SIG-M5 treated with dmso at 0.1 percent for 504 hours (cell line): ENCODE measurements at regions not wholly inside any gene's neighbourhood (a gene's known extent, or its start where the extent isn't known, plus 50 kb on each side); places are given as distances from the start of the nearest gene placed in this dataset.
"Not testable (repeated sequence)": the region's sequence is repeated elsewhere in the genome, so short reads cannot be mapped to it uniquely, and the experiment has no call there.

Source experiments
- DNase-seq: peaks from one replicate; lab custom pipeline; 2025; ENCODE audit not compliant: unreplicated experiment; lab: John Stamatoyannopoulos, UW

DNA sequence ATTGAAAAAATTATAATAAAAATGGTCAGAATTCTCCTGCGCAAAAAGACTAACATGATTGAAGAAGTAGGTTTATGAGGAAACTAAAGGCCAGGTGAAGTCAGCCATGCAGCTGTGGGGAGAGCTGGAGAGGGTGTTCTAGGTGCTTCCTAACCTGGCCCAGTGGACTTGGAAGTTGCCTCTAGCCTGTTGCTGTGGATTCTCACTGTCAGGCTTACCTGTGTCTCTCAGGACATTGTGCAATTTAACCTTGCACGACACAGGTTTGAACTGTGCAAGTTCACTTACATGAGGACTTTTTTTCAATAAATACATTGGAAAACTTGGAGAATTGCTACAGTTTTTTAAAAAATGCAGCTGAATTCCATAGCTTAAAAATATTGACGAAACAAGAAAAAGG, 266.4 kb downstream of the CXCL12 start:
- no peak for DNase-seq

DNA sequence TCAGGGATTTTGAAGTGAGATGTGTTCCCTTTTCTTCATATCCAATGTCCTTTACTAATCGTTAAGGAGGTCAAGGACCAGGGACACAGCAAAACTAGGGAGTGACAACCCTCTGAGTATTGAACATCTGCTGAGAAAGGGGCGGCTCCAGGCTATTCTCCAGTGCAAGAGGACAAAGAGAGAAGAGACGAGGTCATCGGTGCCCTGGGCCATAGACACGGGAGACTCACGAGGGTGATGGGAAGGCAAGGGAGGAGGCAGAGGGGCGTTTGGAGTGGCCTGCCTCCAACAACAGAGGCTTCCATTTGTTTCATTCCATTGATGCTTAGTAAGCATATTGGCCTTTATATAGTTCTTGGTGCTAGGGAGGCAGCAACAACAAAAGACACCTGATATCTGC, 268.4 kb downstream of the CXCL12 start:
- DNase-seq: no peak

DNA sequence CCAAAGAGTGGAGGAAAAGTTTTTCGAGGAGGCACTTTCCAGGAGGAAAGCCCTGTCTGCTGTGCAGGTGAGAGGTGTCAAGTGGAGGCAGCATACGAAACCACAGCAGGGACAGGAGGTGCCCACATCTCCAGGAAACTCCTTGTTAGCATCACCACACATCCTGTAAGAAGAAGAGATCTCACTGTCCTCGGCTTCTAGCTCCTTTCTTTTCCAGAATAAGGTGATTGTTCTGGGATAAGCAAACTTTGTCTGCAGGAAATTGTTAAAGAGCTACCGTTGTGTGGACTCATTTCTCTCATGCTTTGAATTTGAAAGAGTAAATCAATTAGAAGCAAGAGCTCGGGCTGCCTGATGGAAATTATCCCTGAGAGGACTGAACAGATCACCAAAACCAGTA, 269.4 kb downstream of the CXCL12 start:
- DNase-seq: no peak

DNA sequence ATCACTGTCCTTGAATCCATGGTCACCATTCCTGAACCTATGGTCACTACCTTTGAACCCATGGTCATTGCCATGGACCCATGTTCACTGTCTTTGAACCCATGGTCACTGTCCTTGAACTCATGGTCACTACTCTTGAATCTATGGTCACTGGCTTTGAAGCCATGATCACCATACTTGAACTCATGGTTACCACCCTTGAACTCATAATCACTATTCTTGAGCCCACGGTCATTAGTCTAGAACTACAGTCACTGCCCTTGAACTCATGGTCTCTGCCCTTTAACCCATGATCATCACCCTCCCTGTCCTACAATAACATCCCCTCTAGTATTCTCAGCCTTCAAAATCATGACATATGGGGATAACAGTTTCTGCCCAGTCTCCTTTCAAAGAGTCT, 270.5 kb downstream of the CXCL12 start:
- DNase-seq: no peak

DNA sequence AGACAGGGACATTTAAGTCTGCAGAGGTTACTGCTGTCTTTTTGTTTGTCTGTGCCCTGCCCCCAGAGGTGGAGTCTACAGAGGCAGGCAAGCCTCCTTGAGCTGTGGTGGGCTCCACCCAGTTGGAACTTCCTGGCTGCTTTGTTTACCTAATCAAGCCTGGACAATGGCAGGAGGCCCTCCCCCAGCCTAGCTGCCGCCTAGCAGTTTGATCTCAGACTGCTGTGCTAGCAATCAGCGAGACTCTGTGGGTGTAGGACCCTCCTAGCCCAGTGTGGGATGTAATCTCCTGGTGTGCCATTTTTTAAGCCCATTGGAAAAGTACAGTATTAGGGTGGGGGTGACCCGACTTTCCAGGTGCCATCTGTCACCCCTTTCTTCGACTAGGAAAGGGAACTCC, 272.6 kb downstream of the CXCL12 start:
- not testable (repeated sequence) for DNase-seq

DNA sequence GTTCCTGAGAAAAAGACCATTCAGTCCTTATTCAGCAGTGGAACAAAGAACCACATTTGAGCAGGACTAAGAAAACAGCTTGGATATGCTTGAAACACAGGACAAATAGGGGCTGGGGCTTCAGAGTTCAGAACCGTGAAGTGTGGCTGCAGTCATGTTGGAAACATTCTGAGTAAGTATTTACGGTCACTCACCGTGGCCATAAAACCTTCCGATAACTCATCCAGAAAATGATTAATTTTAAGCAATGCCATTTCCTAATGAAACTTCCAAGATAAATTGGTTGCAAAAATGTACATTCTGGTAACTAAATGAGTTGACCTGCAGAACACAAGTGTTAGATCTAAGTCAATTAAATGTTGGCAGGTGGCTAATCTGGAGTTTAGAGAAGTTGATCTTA, 279.2 kb downstream of the CXCL12 start:
- no peak for DNase-seq

DNA sequence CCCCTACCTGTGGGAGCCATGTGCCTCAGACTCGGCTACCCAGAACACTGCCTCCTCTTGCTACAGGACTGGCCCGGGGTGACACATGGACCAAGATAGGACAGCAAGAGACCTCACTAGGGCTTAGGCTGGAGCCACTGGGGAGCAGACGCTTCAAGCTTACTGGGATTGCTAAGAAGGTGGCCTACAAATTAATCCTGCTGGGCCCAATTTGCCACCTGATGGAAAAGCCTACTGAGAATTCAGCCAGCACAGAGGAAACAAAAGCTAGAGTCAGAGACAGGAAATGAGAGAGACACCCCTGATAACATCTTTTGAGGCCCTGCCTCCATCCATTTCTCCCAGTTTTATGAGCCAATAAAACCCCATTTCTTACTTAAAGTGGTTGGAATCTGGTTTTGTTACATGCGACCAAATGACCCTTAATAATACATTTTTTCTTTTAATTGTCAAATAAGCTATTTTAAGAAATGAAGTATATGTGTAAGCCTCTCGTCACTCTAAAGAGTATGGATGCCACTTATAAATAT, 282.1 kb downstream of the CXCL12 start:
- no peak for DNase-seq

DNA sequence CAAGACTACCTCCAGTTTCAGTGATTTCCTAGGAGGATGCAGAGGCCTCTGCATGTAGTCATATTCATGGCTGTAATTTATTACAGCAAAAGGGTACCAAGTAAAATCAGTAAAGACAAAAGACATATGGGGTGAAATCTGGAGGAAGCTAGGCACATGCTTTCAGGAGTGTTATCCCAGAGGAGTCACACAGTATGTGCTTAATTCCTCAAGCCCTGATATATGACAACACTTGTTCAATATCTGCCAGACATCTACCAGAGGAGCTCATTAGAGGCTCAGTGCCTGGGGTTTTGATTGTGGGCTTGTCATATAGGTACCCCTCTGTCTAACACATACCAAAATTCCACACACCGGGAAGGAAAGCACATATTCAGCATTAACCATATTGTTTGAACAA, 283.8 kb downstream of the CXCL12 start:
- no peak for DNase-seq

DNA sequence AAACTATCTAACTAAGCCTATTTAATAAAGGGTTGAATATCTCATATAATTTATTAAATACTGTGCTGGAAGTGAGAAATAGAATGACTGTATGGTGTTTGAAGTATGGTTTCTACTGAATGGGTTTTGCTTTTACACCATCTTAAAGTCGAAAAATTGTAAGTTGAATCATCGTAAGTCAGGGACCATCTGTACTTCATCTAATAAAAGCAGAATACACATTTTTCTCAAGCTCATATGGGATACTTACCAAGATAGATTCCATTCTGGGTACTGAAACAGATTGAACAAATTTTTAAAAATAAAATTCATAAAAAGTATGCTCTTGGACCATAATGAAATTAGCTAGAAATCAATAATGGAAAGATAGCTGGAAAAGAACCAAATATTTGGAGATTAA, 285.4 kb downstream of the CXCL12 start:
- no peak for DNase-seq

DNA sequence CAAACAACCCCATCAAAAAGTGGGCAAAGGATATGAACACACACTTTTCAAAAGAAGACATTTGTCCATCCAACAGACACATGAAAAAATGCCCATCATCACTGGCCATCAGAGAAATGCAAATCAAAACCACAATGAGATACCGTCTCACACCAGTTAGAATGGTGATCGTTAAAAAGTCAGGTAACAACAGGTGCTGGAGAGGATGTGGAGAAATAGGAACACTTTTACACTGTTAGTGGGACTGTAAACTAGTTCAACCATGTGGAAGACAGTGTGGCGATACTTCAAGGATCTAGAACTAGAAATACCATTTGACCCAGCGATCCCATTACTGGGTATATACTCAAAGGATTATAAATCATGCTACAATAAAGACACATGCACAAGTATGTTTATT, 288.7 kb downstream of the CXCL12 start:
- DNase-seq: not testable (repeated sequence)

DNA sequence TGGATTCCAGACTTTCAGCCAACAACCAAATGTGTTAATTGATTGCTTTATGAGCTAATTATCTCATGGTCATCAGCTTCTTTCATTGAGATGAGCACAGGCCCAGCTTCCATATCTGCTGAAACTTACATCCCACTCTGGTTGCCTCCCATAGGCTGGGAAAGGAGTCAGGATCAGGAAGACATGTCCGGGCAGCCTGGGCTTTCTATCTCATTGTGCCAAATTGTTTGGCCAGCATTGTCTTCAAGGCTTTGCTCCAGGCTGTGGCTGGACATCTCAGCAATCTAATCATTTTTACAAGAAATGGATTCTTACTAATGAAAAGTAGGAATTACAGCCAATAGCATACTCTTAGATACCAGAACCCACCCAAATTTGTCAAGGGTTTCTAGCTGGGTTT, 295.2 kb downstream of the CXCL12 start:
- DNase-seq: no peak

DNA sequence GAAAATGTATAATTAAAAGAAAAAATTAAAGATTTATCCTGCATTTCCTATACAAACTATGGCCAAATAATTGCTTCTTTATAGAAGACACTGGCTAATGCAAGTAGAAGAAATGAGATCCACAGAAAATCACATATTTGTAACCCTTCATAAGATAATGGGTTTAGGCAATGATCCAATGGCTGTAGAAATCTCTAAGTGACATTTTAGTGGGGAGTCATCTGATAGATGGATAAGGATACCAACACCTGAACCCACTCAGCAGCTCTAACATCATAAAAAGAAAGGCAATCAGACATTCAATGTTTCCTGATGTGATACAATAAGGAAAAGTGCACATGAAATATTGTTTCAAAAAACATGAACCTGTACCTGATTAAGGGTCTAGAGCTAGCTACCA, 297.5 kb downstream of the CXCL12 start:
- DNase-seq: no peak

DNA sequence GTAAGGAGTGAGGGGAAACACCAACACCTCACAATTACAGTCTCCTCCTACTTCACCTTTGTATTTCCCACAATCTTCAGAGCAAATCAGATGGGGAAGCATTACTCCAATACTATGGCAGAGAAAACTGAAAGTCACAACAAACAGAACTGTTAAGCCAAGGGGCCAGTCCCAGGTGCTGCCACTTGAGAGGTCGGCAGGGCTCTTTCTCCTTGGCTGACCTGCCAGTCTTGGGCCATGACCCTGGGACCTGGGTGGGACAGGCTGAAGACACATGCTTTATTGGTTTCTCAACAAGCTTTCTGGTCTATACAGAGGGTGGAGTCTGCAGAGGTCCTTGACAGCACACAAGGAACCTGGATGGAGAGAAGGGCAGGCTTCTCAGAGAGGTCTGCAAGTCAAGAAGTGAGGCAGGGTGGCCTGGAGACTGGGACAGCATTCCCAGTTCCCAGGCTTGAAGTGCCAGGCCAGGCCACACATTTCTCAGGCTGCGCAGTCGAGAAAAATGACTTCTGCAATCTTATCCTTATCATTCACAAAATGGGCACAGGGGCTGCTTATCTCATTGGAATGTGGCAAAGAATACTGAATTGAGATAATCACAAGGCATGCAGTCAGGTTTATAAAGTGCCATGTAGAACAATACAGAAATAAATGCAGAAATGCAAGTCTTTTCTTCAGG, 301.0 kb downstream of the CXCL12 start:
- no peak for DNase-seq

DNA sequence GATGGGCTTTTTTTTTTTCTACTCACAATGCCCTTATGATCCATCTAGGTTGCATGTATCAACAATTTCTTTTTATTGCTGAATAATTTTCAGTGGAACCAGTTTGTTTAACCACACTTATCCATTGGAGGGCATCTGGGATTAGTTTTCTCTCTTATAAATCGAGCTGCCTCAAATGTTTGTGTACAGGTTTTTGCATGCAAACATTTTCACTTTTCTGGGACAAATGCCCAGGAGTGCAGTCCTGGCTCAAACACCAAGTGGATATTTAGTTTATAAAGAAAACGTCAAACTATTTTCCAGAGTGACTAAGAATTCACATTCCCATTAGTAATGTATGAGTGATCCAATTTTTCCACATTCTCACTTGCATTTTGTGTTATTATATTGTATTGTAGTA, 313.4 kb downstream of the CXCL12 start:
- no peak for DNase-seq

DNA sequence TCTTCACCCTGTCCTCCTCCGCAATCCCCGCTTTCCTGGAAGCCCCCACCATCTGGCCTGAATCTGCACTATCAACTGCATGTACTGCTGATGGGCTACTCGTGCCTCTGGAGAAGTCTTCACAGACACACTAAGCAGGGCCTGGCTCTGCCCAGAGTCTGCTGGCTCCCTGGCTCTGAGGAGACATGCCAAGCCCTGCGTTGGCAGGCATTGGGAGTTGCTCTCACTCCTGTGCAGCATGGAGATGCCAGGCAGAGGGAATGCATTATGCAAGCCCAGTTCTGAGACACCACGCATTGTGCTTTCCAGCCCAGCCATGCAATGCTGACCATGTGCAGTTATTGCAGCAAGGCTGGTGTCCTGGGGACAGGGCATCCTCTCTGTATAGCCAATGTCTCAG, 314.6 kb downstream of the CXCL12 start:
- DNase-seq: no peak

DNA sequence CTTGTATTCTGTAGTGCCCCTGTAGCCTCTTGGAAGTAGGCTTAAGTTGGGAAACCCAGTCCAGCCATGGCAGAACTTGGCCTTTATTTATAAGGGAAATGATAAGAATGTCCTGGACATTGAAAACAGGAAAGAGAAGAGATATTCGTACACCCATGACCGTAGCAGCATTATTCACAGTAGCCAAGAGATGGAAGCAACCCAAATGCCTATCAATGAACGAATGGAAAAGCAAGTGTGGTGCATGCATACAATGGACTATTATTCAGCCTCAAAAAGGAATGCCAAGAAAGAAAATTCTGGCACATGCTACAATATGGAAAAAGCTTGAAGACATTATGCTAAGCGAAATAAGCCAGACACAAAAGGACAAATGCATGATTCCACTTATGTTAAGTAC, 315.3 kb downstream of the CXCL12 start:
- DNase-seq: no peak

DNA sequence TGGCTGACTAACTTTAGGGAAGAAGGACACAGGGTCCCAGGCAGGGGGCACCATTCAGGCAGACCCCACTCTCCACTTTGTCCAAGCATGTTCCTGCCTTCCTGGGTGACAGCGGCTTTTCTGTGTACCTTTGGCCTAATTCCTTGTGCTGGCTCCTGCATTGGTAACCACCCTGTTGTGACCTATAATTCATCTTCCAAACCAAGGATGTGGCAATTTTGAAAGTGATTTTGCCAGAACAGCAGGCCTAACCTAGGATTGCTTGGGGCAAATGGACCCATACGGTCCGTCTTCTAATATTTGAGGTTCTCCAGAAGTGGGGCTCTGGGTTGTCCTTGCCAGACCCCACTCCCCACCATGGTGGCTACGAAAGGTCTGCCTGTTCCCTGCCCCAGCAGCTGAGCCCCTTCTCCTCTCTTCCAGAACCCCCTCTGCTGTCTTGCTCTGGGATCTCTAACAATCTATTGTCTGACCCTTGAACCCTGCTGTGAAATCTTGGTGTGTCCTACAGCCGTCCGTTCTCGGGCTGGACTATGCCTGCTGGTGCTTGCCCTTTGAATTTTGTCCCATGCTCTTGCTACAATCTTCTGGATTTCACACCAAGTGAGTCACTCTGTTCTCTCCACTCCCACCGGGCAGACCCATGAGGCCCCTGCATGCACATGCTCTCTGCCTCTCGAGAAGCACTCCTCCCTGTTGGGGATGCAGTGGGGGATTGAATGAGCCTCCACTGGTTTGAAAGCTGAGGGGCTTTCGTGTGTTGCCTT, 316.0 kb downstream of the CXCL12 start:
- no peak for DNase-seq

DNA sequence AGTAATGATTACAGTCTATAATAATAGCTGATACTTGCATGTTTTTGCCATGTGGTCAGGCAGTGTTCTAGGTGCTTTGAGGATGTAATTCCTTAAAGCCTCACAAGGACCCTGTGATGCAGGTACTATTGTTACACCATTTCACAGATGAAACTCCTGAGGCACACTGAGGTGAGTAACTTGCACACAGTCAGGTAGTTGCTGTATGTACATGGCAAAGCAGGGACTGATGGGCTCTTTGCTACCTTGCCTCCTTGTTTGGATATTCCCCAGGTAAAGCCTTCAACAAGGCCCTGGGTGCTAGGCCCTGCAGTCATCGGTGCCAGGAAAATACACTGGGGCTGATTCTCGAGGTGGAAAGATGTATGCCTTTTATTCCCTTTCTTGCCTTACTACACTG, 317.5 kb downstream of the CXCL12 start:
- no peak for DNase-seq

DNA sequence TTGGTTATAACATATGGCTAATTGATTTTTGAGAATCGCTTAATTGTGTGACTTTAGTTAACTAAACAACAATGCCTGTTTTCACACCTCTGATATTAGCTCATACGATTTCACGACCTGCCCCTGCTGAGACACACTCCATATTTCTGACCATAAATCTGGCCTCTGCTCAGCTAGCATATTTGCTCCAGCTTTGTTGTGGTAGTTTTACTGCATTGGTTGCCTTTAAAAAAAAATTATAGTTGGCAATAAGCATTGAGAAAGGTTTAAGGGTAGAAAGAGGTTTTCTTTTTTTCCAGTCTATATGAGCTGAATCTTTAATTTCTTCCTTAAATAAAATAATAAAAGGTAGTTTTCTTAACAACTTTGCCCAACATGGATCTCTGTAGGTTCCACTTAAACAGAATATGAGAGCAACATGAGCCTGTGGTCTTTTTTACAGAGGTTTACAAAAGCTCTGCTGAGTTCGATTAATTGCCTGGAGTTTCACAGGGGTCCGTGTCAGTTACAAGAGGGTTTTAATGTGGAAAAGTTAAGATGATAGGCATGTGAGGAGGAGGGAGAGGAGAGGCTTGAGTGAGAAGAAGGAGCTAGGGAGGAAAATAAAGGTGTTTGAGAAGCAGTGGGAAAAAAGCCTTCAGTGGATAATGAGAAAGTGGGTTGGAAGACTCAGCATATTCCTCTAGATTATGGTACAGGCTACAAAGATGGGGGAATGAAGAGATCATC, 318.2 kb downstream of the CXCL12 start:
- no peak for DNase-seq

DNA sequence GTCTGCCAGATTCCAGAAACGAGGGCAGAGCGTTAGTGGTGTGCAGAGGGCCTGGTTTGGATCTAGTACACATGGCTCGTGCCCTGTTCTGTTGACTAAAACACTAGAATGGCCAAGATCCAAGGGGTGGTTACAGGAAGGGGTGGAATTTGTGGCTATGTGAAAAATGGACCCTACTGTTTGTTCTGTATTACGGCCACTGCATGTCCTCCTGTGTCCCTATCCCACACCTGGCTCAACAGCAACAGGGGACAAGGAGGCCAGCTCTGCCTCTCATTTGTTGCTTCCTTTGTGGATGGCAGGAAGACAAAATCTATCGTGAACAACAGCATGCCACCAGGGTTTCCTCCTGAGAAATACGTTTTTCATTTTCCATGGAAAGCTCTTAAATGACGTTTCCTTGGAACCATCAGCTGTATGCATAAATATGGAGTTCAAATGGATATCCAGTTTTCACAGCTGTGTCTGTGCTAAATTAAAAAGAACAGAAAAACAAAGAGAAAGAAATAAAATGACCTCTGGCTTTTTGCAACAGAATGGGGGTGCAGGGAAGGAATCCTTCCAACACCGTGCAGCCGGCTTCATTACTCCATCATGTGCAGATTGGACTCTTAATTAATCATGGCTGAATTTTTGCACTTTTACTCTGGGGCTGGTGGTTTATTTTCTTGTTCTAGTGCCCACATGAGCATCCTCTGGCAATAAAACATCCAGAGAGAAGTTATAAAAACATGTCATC, 318.9 kb downstream of the CXCL12 start:
- DNase-seq: no peak
